IMR-90 (cell line): ENCODE measurements at regions not wholly inside any gene's neighbourhood (a gene's known extent, or its start where the extent isn't known, plus 50 kb on each side); places are given as distances from the start of the nearest gene placed in this dataset.

Experiments
- ATAC-seq: fragments of 200-7000 bp; cut with Tn5 transposase; 2 replicates; pipeline ENCODE4 v1.9.1; 2020; ENCODE audit warnings: low read depth, mild to moderate bottlenecking, moderate library complexity
- BruUV-seq: library from RNA; stranded (reverse); fragments of 400-500 nt; replicated peaks from 2 replicates; lab custom pipeline; 2021; lab: Mats Ljungman, UMichigan
- CTCF ChIA-PET: fragments of 300-600 bp; formaldehyde crosslinking; extraction: SDS; loops from one replicate; lab custom pipeline; 2021; ENCODE audit warnings: antibody characterized with exemption; lab: Yijun Ruan, JAX
- POLR2A ChIA-PET: fragments of 300-600 bp; sonication (Branson Sonifier 250); formaldehyde crosslinking; loops from one replicate; lab custom pipeline; 2022; ENCODE audit warnings: antibody characterized with exemption; ENCODE audit not compliant: unreplicated experiment; lab: Charles Lee
- DNase-seq: peaks from one replicate; pipeline ENCODE4 v3.0.0; 2013
- H2AFZ ChIP-seq: replicated peaks from 2 replicates; pipeline ENCODE3; 2013; ENCODE audit warnings: low read length, mild to moderate bottlenecking; ENCODE audit not compliant: poor library complexity
- H2AK5ac ChIP-seq: 2 replicates; pipeline ENCODE4 v1.6.1; 2013; ENCODE audit warnings: low read depth, low read length, inconsistent platforms
- H2AK9ac ChIP-seq: replicated peaks from 2 replicates; pipeline ENCODE3; 2013; ENCODE audit warnings: mild to moderate bottlenecking, low read depth, low read length, moderate library complexity; ENCODE audit not compliant: poor library complexity
- H2BK120ac ChIP-seq: 2 replicates; pipeline ENCODE4 v1.6.1; 2013; ENCODE audit warnings: low read depth, low read length, inconsistent platforms
- H2BK15ac ChIP-seq: 3 replicates; pipeline ENCODE4 v1.6.1; 2013; ENCODE audit warnings: low read depth, low read length, inconsistent platforms
- H2BK20ac ChIP-seq: 2 replicates; pipeline ENCODE4 v1.6.1; 2013; ENCODE audit warnings: low read depth, mild to moderate bottlenecking, inconsistent platforms, low read length, moderate library complexity
- H2BK5ac ChIP-seq: 2 replicates; pipeline ENCODE4 v1.6.1; 2013; ENCODE audit warnings: mild to moderate bottlenecking, low read depth, low read length, inconsistent platforms; ENCODE audit not compliant: poor library complexity, severe bottlenecking
- H3K14ac ChIP-seq: replicated peaks from 2 replicates; pipeline ENCODE4 v1.6.1; 2013; ENCODE audit warnings: low read depth, low read length, inconsistent platforms
- H3K18ac ChIP-seq: 2 replicates; pipeline ENCODE4 v1.6.1; 2013; ENCODE audit warnings: low read depth, low read length, control low read depth
- H3K23ac ChIP-seq: 2 replicates; pipeline ENCODE4 v1.6.1; 2013; ENCODE audit warnings: low read depth, low read length, inconsistent platforms
- H3K27ac ChIP-seq: 2 replicates; pipeline ENCODE4 v1.5.1; 2013; ENCODE audit warnings: mild to moderate bottlenecking, control low read depth, low read length; ENCODE audit not compliant: insufficient read depth
- H3K27me3 ChIP-seq: 2 replicates; pipeline ENCODE4 v1.6.1; 2013; ENCODE audit warnings: low read length; ENCODE audit not compliant: control insufficient read depth, insufficient read depth
- H3K36me3 ChIP-seq: 2 replicates; pipeline ENCODE4 v1.6.1; 2013; ENCODE audit warnings: low read length, mixed read lengths; ENCODE audit not compliant: control insufficient read depth, insufficient read depth
- H3K4ac ChIP-seq: 2 replicates; pipeline ENCODE4 v1.6.1; 2013; ENCODE audit warnings: low read depth, low read length, inconsistent platforms
- H3K4me1 ChIP-seq: 2 replicates; pipeline ENCODE4 v1.6.1; 2013; ENCODE audit warnings: low read length, mixed read lengths; ENCODE audit not compliant: control insufficient read depth, insufficient read depth
- H3K4me2 ChIP-seq: 2 replicates; pipeline ENCODE4 v1.6.1; 2013; ENCODE audit warnings: low read depth, mild to moderate bottlenecking, control low read depth, low read length, moderate library complexity
- H3K4me3 ChIP-seq: 2 replicates; pipeline ENCODE4 v1.5.1; 2013; ENCODE audit warnings: low read depth, mild to moderate bottlenecking, control low read depth, low read length, moderate library complexity; ENCODE audit not compliant: insufficient read depth
- H3K56ac ChIP-seq: 2 replicates; pipeline ENCODE4 v1.6.1; 2013; ENCODE audit warnings: low read length, inconsistent platforms; ENCODE audit not compliant: insufficient read depth; ENCODE audit errors: extremely low read depth
- H3K79me1 ChIP-seq, 2 experiments: 2 replicates each; pipeline ENCODE4 v1.6.1; 2013; ENCODE audit warnings: low read length in 2 of 2, inconsistent platforms in 1 of 2, low read depth in 1 of 2
- H3K9ac ChIP-seq: 2 replicates; pipeline ENCODE4 v1.6.1; 2013; ENCODE audit warnings: low read depth, low read length, control low read depth
- H3K9me1 ChIP-seq: 2 replicates; pipeline ENCODE4 v1.6.1; 2013; ENCODE audit warnings: low read length, inconsistent platforms; ENCODE audit not compliant: insufficient read depth
- H3K9me3 ChIP-seq: 2 replicates; pipeline ENCODE4 v1.6.1; 2013; ENCODE audit warnings: low read length; ENCODE audit not compliant: control insufficient read depth, insufficient read depth
- H4K20me1 ChIP-seq: 2 replicates; pipeline ENCODE4 v1.6.1; 2013; ENCODE audit warnings: low read length, inconsistent platforms; ENCODE audit not compliant: insufficient read depth
- H4K5ac ChIP-seq: 2 replicates; pipeline ENCODE4 v1.6.1; 2013; ENCODE audit warnings: mild to moderate bottlenecking, low read depth, low read length, control low read depth
- H4K8ac ChIP-seq, 2 experiments: 2 replicates each; pipeline ENCODE4 v1.6.1; 2013; ENCODE audit warnings: low read depth in 2 of 2, low read length in 2 of 2, control low read depth in 1 of 2, inconsistent platforms in 1 of 2
- H4K91ac ChIP-seq: 2 replicates; pipeline ENCODE4 v1.6.1; 2013; ENCODE audit warnings: low read depth, low read length, inconsistent platforms; ENCODE audit not compliant: insufficient read depth
- BHLHE40 ChIP-seq: fragments of 150-350 bp; IDR thresholded peaks from 2 replicates; pipeline ENCODE4 v1.6.1; 2016; ENCODE audit warnings: mild to moderate bottlenecking, low read depth, low read length
- CEBPB ChIP-seq: IDR thresholded peaks from 2 replicates; pipeline ENCODE4 v1.6.1; 2012; ENCODE audit warnings: low read depth, low read length, improper control_type of control experiment
- CHD1 ChIP-seq: IDR thresholded peaks from 2 replicates; pipeline ENCODE4 v1.6.1; 2012; ENCODE audit warnings: low read depth, low read length, improper control_type of control experiment
- CTCF ChIP-seq: conservative IDR thresholded peaks from 2 replicates; pipeline ENCODE4 v1.5.1; 2012; ENCODE audit warnings: mild to moderate bottlenecking, low read depth, low read length, improper control_type of control experiment
- ELK1 ChIP-seq: fragments of 150-350 bp; IDR thresholded peaks from 2 replicates; pipeline ENCODE4 v1.6.1; 2016; ENCODE audit warnings: low read depth, mild to moderate bottlenecking, low read length, moderate library complexity, borderline replicate concordance
- FOS ChIP-seq: fragments of 150-350 bp; IDR thresholded peaks from 2 replicates; pipeline ENCODE4 v1.6.1; 2016; ENCODE audit warnings: low read depth, low read length
- MAFK ChIP-seq: IDR thresholded peaks from 2 replicates; pipeline ENCODE4 v1.6.1; 2012; ENCODE audit warnings: low read depth, low read length, improper control_type of control experiment
- MAZ ChIP-seq: IDR thresholded peaks from 2 replicates; pipeline ENCODE4 v1.6.1; 2012; ENCODE audit warnings: low read depth, mild to moderate bottlenecking, low read length, improper control_type of control experiment, moderate library complexity, borderline replicate concordance
- MXI1 ChIP-seq: IDR thresholded peaks from 2 replicates; pipeline ENCODE4 v1.6.1; 2012; ENCODE audit warnings: low read depth, mild to moderate bottlenecking, low read length, moderate library complexity, borderline replicate concordance
- NFE2L2 ChIP-seq: fragments of 150-350 bp; IDR thresholded peaks from 2 replicates; pipeline ENCODE4 v1.6.1; 2016; ENCODE audit warnings: low read depth, mild to moderate bottlenecking, low read length
- POLR2A ChIP-seq: IDR thresholded peaks from 2 replicates; pipeline ENCODE4 v1.6.1; 2012; ENCODE audit warnings: mild to moderate bottlenecking, low read depth, low read length
- RAD21 ChIP-seq: IDR thresholded peaks from 2 replicates; pipeline ENCODE4 v1.6.1; 2012; ENCODE audit warnings: low read length, improper control_type of control experiment
- RCOR1 ChIP-seq: IDR thresholded peaks from 2 replicates; pipeline ENCODE4 v1.6.1; 2012; ENCODE audit warnings: mild to moderate bottlenecking, low read length, improper control_type of control experiment; ENCODE audit not compliant: insufficient replicate concordance
- RFX5 ChIP-seq: IDR thresholded peaks from 2 replicates; pipeline ENCODE4 v1.8.0; 2012; ENCODE audit warnings: low read depth, mild to moderate bottlenecking, low read length, moderate library complexity
- SMC3 ChIP-seq: fragments of 150-350 bp; IDR thresholded peaks from 2 replicates; pipeline ENCODE4 v1.6.1; 2016; ENCODE audit warnings: low read depth, mild to moderate bottlenecking, antibody characterized with exemption, low read length, moderate library complexity
- USF2 ChIP-seq: fragments of 150-350 bp; IDR thresholded peaks from 2 replicates; pipeline ENCODE4 v1.6.1; 2017; ENCODE audit warnings: mild to moderate bottlenecking, antibody characterized with exemption, low read length, low read depth
- WGBS, 2 experiments: methylation state at CpG; one replicate each; pipeline versions ENCODE4 v1.1.5 to v1.1.7; 2013; ENCODE audit warnings: missing lambda C conversion rate in 2 of 2; ENCODE audit not compliant: insufficient read length in 1 of 2; ENCODE audit errors: extremely low coverage in 2 of 2; 5-methylcytosine and 5-hydroxymethylcytosine counted together
- dilution Hi-C: fragments of 300-500 bp; cut with HindIII; formaldehyde crosslinking; loops from one replicate; pipeline ENCODE4 v1.14.3; 2018; ENCODE audit warnings: low sequenced_read_pairs; ENCODE audit not compliant: unreplicated experiment
- in situ Hi-C: fragments of 300-500 bp; cut with MboI; formaldehyde crosslinking; loops from 3 replicates; pipeline ENCODE4 v1.14.3; 2019; ENCODE audit warnings: low sequenced_read_pairs, inconsistent platforms, mixed read lengths
- intact Hi-C: fragments of 100-400 bp; cut with micrococcal nuclease; formaldehyde crosslinking; loops from 2 replicates; pipeline ENCODE4 v1.10.0; 2022

GRCh38 chr3:1578124-1578806 is 485.4 kb downstream of the CNTN6 start:
- no peak overlapping the region for H2BK20ac ChIP-seq
- no peak overlapping the region for H2AK9ac ChIP-seq
- H3K79me1 ChIP-seq, result no peaks in the 10 kb centered on the region
- H2BK15ac ChIP-seq, result no peak overlapping the region
- no peaks in the 10 kb centered on the region for H3K36me3 ChIP-seq
- H3K4me1 ChIP-seq, result no peaks in the 10 kb centered on the region
- no peak overlapping the region for H3K27ac ChIP-seq
- no peak overlapping the region for H2AK5ac ChIP-seq
- no peaks in the 10 kb centered on the region for H3K9me1 ChIP-seq
- no peak overlapping the region for H3K4me3 ChIP-seq
- ATAC-seq (no peak), DNase-seq (no peak)
- intact Hi-C loops (no loop called here), dilution Hi-C loops (no loop called here), in situ Hi-C loops (no loop called here)
- no peak overlapping the region for H3K23ac ChIP-seq
- H3K9me3 ChIP-seq, result peaks cover 15% of the 10 kb centered on the region
- no peak overlapping the region for H3K4ac ChIP-seq
- no peak overlapping the region for H4K91ac ChIP-seq
- H3K14ac ChIP-seq, result no peak overlapping the region
- no TSS peak for BruUV-seq
- no peak overlapping the region for H4K8ac ChIP-seq
- no peak for TF ChIP-seq MAFK
- no peak for TF ChIP-seq USF2
- no peak for TF ChIP-seq MXI1
- TF ChIP-seq POLR2A, result no peak
- no peak for TF ChIP-seq RCOR1
- TF ChIP-seq MAZ, result no peak
- no peak for TF ChIP-seq ELK1
- TF ChIP-seq RFX5, result no peak
- TF ChIP-seq FOS, result no peak
- TF ChIP-seq SMC3, result no peak
- no peak for TF ChIP-seq RAD21
- TF ChIP-seq CTCF, result no peak
- no peak for TF ChIP-seq CHD1
- no peak for TF ChIP-seq CEBPB
- TF ChIP-seq NFE2L2, result no peak
- no peak for TF ChIP-seq BHLHE40
- POLR2A ChIA-PET, result no interaction called here
- no peak overlapping the region for H4K5ac ChIP-seq
- no peak overlapping the region for H3K56ac ChIP-seq
- H3K9ac ChIP-seq, result no peak overlapping the region
- no peak overlapping the region for H2BK5ac ChIP-seq
- no peaks in the 10 kb centered on the region for H4K20me1 ChIP-seq
- H2AFZ ChIP-seq, result no peak overlapping the region
- H3K27me3 ChIP-seq, result no peaks in the 10 kb centered on the region
- no CpG with 5 or more reads among the region's 6 CpGs for WGBS, 2 experiments
- no peak overlapping the region for H3K4me2 ChIP-seq
- no peak overlapping the region for H3K18ac ChIP-seq
- CTCF ChIA-PET, result no interaction called here
- no peak overlapping the region for H2BK120ac ChIP-seq
